ENCODE measurements at regions not wholly inside any gene's neighbourhood (a gene's known extent, or its start where the extent isn't known, plus 50 kb on each side); places are given as distances from the start of the nearest gene placed in this dataset.

- no peak for TF ChIP-seq CTCF (IDR thresholded peaks at IDR 0.05; ENCODE audit: insufficient read depth, low read depth, low read length, missing control alignments)
- H3K4me3 ChIP-seq (ENCODE audit: low read depth, low read length) = no peak overlapping the region
- no peak for DNase-seq (ENCODE audit: low read depth)
These were observed 337.5 kb downstream of the CHRM3 start for GRCh38 chr1:239723776-239724367.

GRCh38 chr1:239725371-239725770 lies 339.0 kb downstream of the CHRM3 start:
- no peak overlapping the region for H3K4me3 ChIP-seq (ENCODE audit: low read depth, low read length)
- TF ChIP-seq CTCF (IDR thresholded peaks at IDR 0.05; ENCODE audit: insufficient read depth, low read depth, low read length, missing control alignments) = no peak
- no peak for DNase-seq (ENCODE audit: low read depth)

GRCh38 chr1:239725933-239726332 lies 339.6 kb downstream of the CHRM3 start:
- H3K4me3 ChIP-seq (ENCODE audit: low read depth, low read length) = no peak overlapping the region
- DNase-seq (ENCODE audit: low read depth) = no peak
- no peak for TF ChIP-seq CTCF (IDR thresholded peaks at IDR 0.05; ENCODE audit: insufficient read depth, low read depth, low read length, missing control alignments)

- no peak overlapping the region for H3K4me3 ChIP-seq (ENCODE audit: low read depth, low read length)
- TF ChIP-seq CTCF (IDR thresholded peaks at IDR 0.05; ENCODE audit: insufficient read depth, low read depth, low read length, missing control alignments) = no peak
- DNase-seq (ENCODE audit: low read depth) = no peak
These were observed 344.0 kb downstream of the CHRM3 start for GRCh38 chr1:239730378-239730777.

GRCh38 chr1:239731082-239731748 lies 344.8 kb downstream of the CHRM3 start:
- TF ChIP-seq CTCF (IDR thresholded peaks at IDR 0.05; ENCODE audit: insufficient read depth, low read depth, low read length, missing control alignments) = no peak
- DNase-seq (ENCODE audit: low read depth) = no peak
- H3K4me3 ChIP-seq (ENCODE audit: low read depth, low read length) = no peak overlapping the region

- no peak for TF ChIP-seq CTCF (IDR thresholded peaks at IDR 0.05; ENCODE audit: insufficient read depth, low read depth, low read length, missing control alignments)
- no peak for DNase-seq (ENCODE audit: low read depth)
- H3K4me3 ChIP-seq (ENCODE audit: low read depth, low read length) = no peak overlapping the region
These were observed 346.4 kb downstream of the CHRM3 start for GRCh38 chr1:239732770-239733169.

- H3K4me3 ChIP-seq (ENCODE audit: low read depth, low read length) = no peak overlapping the region
- no peak for TF ChIP-seq CTCF (IDR thresholded peaks at IDR 0.05; ENCODE audit: insufficient read depth, low read depth, low read length, missing control alignments)
- DNase-seq (ENCODE audit: low read depth) = no peak
These were observed 347.6 kb downstream of the CHRM3 start for GRCh38 chr1:239733995-239734394.
